Gastroesophageal sphincter (tissue), 3 donors: ENCODE measurements at regions not wholly inside any gene's neighbourhood (a gene's known extent, or its start where the extent isn't known, plus 50 kb on each side); places are given as distances from the start of the nearest gene placed in this dataset.

Experiments used
- POLR2AphosphoS5 ChIP-seq: sonication (generic); formaldehyde crosslinking; IDR thresholded peaks from one replicate; pipeline ENCODE4 v1.6.1; 2017; ENCODE audit warnings: antibody characterized with exemption
- TF ChIP-seq, protein P1 (sequence below), 4 experiments: fragments of 200-600 bp in 2 of 4; fragments of 450-650 bp in 2 of 4; sonication (generic) in 1 of 4; IDR thresholded peaks; one replicate each; pipeline ENCODE4 v1.5.1; 2017 to 2019; ENCODE audit warnings: antibody characterized with exemption in 4 of 4, mild to moderate bottlenecking in 2 of 4, moderate library complexity in 2 of 4

DNA sequence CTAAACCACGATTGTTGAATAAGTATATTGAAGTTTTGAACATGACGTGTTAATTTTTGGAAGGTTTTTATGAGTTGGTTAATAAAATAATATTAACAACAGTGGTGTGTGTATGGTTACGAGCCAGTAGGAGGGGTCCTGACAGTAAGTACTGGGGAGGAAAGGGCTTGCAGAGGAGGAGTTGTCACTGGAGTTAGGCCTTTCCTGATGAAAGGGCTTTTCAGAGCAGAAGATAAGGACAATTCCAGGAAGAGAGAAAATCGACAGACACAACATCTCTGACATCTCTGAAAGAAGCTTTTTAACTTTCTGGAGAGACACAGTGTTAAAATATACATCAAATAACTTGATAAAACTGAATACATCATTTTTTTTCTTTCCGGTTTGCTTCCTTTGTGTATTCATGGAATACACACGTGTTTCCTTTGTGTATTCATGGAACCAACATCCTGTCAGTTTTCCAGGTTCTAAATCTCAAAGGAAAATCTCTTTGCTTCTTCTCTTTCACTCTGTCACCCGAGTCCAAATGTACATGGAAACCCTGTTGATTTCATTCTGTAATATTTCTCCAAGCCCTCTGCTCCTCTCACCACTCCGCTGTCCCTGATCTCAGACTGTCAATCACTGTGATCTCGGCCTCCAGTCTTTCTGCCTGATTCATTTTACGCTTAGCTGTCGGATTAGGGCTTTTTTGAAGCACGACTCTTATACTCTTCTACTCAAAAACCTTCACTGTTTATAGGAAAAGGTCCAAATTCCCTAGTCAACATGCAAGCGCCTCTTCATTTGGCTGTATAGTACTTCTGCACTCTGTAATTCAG, 374.4 kb downstream of the DLEU7 start:
- TF ChIP-seq, protein P1, sequence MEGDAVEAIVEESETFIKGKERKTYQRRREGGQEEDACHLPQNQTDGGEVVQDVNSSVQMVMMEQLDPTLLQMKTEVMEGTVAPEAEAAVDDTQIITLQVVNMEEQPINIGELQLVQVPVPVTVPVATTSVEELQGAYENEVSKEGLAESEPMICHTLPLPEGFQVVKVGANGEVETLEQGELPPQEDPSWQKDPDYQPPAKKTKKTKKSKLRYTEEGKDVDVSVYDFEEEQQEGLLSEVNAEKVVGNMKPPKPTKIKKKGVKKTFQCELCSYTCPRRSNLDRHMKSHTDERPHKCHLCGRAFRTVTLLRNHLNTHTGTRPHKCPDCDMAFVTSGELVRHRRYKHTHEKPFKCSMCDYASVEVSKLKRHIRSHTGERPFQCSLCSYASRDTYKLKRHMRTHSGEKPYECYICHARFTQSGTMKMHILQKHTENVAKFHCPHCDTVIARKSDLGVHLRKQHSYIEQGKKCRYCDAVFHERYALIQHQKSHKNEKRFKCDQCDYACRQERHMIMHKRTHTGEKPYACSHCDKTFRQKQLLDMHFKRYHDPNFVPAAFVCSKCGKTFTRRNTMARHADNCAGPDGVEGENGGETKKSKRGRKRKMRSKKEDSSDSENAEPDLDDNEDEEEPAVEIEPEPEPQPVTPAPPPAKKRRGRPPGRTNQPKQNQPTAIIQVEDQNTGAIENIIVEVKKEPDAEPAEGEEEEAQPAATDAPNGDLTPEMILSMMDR (IDR thresholded peaks at IDR 0.05): no peak
- TF ChIP-seq POLR2AphosphoS5: no peak
